GM18511 (cell line): ENCODE measurements at regions not wholly inside any gene's neighbourhood (a gene's known extent, or its start where the extent isn't known, plus 50 kb on each side); places are given as distances from the start of the nearest gene placed in this dataset.
"Not testable (repeated sequence)": the region's sequence is repeated elsewhere in the genome, so short reads cannot be mapped to it uniquely, and the experiment has no call there.

Source experiments
- ATAC-seq: cut with Tn5 transposase; IDR thresholded peaks from one replicate; pipeline ENCODE4 v1.9.1; 2021; ENCODE audit warnings: mild to moderate bottlenecking, moderate library complexity; ENCODE audit not compliant: unreplicated experiment

DNA sequence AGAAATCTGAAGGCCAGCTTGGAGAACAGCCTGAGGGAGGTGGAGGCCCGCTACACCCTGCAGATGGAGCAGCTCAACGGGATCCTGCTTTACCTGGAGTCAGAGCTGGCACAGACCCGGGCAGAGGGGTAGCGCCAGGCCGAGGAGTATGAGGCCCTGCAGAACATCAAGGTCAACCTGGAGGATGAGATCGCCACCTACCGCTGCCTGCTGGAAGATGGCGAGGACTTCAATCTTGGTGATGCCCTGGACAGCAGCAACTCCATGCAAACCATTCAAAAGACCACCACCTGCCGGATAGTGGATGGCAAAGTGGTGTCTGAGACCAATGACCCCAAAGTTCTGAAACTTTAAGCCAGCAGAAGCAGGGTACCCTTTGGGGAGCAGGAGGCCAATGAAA, 318.4 kb downstream of the ZFHX3 start:
- ATAC-seq, result not testable (repeated sequence)

DNA sequence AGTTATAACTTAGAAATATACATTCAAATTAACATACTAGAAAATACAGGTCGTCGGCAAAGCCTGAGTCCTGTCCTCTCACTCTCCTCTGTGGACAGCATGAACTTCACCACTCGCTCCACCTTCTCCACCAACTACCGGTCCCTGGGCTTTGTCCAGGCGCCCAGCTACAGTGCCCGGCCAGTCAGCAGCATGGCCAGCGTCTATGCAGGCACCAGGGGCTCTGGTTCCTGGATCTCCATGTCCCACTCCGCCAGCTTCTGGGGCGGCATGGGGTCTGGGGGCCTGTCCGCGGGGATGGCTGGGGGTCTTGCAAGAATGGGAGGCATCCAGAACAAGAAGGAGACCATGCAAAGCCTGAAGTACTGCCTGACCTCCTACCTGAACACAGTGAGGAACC, 319.4 kb downstream of the ZFHX3 start:
- ATAC-seq, result no peak

DNA sequence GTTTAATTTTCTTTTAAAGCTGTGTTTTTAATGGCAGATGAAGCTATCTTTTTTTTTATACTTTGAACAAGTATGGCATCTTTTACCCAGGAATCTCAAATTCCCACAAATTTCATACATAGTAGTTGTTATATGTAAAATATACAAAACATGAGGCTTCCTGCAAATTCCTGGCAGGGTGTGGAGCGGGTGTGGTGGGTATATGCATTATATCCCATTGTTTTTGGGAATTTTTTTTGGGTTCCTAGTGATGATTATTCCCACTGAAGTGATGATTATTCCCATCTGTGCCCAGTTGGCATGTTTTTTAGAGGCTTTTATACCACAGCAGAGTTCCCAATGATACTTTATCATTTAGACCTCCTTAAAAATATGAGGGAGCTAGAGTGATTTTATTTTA, 320.4 kb downstream of the ZFHX3 start:
- ATAC-seq, result no peak

DNA sequence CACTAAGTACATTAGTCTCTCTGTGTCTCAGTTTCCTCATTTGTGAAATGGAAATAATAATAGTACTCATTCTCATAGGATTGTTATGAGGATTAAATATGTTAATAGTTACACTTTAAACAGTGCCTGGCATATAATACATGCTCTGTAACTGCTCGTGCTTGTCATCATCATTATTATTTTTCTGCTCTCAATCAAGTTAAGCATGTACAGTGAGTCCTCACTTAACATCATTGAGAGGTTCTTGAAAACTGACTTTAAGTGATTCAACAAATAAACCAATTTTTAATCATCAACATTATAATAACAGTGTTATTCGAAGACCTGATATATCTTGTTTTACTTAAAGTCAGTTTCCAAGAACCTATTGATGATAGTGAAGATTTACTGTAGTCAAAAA, 322.3 kb downstream of the ZFHX3 start:
- ATAC-seq, result no peak

DNA sequence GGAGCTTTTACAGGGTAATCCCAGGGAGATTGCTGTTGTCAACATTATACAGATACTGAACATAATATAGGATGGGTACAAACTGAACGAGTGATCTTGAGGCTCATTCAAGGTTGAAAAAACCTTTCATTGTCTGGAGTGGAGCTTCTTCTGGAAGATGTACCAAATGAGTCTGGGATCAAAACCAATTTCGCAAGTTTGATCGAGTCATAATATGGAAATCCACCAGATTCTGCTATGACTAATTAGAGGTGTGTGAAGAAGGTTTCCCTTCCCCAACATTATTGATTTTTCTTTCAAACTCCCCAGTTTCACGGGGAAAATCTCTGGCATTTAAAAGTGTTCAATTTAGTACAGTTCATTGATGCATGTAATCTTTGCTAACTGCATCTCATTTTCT, 324.1 kb downstream of the ZFHX3 start:
- ATAC-seq, result no peak

DNA sequence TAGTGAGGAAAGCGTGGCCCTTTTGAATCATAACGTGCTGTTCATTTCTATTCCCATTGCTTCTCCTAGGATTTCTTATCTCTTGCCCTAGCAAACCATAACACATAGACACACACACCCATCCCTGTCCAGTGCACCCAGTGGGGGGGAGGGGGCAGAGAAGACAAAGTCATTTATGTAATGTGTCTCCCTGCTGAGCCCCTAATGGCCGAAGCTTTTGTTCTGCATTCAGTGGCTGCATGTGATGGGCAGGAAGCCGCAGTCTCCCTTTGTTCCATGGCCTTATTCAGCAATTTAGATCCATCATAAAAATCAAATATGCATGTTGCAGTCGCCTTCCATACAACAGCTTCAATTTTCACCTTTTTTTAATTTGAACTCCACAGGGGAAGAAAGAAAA, 325.4 kb downstream of the ZFHX3 start:
- no peak for ATAC-seq

DNA sequence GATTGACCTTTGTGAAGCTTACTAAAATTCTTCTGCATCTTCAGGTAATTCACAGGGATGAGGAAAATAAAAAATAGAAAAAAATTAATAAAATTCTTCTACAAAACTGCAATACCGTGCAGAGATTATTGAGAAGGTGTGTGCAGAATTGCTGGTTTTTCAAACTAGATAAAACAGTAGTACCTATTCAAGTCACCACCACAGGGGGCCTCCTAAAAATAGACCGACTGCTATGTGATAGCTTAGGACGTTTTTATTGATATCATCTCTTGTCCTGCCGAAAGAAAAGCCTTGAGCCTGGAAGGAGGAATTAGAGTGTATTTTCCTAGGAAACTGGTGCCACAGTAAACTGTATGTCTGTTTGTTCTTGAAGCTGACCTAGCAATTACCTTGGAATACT, 325.9 kb downstream of the ZFHX3 start:
- no peak for ATAC-seq

DNA sequence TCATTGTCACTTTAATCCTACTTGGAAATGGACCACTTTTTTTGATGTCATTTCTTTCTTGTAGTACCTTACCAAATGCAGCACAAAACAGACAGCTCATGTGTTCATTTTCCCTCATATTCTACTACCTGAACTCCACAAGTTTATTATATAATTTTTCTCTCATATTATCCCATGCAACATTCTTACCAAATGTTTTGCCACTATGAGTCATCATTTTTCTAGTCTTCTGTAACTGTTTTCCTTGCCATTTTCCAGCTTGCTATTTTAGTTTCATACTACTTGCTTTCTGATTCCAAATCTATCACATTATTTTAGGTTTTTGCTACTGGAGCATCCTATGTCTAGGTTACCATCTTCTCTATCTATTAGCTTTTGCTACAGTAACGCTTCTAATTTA, 332.7 kb downstream of the ZFHX3 start:
- no peak for ATAC-seq

DNA sequence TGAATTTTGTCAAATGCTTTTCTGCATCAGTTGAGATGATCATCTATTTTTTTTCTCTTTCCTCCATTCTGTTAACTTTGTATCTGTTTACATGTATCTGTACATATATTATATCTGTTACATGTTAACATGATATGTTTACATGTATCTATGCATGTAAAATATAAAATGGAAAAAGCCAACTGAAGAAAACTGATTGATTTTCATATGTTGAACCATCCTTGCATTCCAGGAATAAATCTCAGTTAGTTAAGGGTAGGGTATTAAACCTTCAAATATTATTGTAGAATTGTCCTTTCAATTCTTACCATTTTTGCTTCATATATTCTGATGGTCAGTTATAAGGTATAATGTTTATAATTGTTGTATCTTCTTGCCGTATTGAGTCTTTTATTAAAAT, 336.1 kb downstream of the ZFHX3 start:
- no peak for ATAC-seq

DNA sequence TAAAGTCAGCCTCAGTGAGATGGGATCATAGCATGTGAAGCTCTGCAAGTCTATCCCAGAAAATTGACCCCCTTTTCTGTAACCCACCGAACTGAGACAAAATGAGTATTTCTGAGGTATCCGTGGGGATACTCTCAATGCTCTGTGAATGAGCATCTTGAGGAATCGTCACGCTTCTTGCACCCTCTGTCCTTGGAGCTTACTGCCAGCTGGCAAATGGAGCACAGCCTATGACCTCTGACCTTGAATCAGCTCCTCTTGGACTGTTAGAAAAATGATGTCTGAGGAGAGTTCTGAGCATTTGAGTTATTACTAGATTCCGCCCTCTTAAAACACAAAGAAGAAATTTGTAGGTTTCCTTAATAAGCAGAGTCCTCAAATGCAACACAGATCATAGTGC, 342.1 kb downstream of the ZFHX3 start:
- no peak for ATAC-seq

DNA sequence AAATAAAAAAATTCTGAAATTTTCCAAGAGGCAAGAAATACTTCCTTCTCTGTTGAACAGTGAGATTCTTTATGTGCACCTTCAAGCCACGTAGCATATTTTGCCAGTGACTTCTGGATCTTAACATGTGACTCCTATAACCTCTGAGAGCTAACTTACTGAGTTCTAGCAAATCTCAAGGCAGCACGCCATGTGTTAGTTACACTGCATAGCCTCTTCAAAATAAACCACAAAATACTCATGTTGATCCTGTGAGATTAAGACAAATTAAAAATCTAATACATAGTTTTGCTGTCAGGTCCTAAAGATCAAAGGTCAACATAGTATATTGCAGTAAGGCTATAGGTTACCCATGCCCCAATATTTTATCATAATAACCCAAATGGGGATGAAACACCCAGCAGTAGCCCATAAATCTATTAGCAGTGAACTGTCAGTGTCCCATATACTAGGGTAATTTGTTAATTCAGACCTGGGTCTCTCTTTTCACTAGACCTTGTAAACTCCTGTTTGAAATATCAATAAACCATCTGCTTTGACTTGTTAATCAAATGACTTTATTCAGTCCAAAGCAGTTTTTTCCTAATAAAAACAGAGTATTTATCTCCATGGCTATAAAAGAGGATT, 343.1 kb downstream of the ZFHX3 start:
- no peak for ATAC-seq

DNA sequence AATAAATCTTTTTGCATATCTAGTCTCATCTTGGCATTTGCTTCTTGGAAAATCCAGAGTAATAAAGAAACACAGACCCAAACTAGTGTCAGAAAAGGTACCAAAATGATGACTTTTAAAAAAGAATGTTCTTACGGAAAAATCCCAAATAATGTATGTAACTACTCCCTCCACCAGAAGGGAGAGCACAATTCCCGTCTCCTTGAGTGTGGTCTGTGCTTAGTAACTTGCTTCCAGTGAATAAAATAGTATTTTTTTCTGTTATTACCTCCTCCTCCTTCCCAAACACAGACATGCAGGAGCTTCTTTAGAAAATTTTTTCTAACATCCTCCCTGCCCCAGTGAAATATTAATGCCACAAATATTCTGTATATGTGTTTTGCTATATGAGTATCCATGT, 358.1 kb downstream of the ZFHX3 start:
- ATAC-seq, result no peak

DNA sequence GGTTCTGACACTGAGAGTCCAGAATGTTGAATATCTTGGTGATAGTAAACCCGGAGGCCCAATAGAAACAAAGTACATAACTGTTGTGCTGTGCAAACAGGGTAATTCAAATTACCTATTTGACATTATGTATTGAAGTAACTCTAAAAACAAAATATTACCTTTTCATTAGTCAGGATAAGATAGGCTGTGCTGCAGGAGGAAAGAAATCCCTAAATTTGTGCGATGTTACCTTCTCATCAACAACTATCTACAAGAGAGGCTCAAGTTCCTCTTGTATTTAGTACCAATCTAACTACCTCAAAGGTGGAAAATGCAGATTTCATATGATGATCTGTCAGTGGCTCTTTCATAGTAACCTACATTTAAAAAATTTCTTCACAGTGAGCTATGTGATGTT, 367.2 kb downstream of the ZFHX3 start:
- ATAC-seq, result no peak

DNA sequence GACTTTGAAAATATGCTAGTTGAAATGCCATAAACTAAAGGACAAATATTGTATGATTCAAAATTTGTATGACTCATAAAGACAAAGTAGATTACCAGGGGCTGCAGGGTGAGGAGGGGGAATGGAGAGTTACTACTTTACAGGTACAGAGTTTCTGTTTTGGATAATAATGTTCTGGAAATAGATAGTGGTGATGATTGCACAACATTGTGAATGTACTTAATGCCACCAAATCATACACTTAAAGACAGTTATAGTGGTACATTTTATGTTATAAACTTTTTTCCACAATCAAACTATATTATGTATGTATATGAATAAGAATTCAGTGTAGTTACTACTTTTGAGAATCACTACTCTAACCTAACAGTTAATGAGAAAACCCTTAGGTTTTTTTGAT, 368.1 kb downstream of the ZFHX3 start:
- ATAC-seq, result no peak

DNA sequence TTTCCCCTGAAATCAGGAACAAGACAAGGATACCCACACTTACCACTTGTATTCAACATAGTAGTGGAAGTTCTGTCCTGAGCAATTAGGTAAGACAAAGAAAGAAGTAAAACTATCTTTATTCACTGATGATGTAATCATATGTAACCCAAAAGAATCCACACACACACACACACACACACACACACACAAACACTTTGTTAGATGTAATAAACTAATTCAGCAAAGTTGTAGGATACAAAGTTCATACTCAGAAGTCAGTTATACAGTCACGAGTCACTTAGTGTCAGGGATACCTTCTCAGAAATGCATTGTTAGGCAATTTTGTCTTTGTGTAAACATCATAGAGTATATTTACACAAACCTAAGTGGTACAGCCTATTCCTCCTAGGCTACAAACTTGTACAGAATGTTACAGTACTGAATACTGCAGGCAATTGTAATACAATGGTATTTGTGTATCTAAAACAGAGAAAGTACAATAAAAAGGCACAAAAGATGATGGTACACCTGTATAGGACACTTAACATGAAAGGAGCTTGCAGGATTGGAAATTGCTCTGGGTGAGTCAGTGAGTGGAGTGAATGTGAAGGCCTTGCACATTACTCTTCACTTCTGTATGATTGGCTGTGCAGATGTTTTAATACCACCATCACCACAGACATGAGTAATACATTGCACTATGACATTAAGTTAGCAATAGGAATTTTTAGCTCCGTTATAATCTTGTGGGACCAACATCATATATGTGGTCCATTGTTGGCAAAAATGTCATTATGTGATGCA, 370.1 kb downstream of the ZFHX3 start:
- no peak for ATAC-seq

DNA sequence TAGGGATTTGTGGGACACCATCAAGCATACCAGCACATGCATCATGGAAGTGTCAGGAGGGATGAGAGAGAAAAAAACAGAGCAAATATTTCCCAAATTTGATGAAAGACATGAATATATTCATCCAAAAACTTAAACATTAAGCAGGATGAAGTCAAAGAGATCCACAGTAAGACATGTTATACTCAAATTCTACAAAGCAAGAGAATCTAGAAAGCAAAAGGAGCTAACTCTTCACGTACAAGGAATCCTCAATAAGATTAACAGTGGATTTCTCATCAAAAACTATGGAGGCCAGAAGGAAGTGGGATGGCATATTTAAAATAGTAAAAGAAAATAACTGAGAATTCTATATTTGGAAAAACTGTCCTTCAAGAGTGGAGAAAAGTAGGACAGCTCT, 374.8 kb downstream of the ZFHX3 start:
- ATAC-seq, result no peak

DNA sequence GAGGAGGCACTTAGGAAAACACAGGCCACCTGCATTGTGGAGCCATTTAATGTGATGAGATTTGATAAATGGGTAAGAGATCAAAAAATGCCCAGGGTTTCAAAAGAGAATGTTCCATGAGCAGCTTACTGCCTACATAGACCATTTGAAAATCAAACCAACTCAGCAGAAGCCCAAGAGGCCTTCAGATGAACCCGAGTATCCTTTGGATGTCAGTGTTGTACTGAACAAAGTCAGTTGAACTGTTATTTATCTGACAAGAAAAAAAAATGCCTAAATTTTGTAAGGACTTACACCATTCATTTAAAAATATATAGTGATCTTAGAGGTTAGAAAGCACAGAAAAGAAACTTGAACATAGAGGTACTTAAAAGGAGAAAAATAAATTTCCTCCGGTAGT, 381.7 kb downstream of the ZFHX3 start:
- ATAC-seq, result no peak

DNA sequence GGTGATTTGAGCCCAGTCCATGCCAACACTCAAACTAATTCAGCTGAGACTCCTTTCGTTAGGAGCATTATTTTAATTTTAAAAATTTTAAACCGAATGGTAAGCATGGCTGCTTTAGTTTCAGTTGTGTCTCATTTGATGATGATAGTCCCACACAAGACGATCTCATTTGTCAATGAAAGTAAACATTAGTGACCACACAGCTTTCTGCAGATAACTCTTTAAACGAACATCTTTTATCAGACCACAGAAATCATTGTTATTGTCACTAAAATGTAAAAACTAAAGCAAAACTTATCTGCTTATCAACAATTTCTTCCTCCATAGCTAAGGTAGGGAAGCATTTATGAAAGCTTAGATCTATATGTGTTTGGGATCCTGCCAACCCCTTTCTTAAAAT, 382.2 kb downstream of the ZFHX3 start:
- ATAC-seq, result no peak

DNA sequence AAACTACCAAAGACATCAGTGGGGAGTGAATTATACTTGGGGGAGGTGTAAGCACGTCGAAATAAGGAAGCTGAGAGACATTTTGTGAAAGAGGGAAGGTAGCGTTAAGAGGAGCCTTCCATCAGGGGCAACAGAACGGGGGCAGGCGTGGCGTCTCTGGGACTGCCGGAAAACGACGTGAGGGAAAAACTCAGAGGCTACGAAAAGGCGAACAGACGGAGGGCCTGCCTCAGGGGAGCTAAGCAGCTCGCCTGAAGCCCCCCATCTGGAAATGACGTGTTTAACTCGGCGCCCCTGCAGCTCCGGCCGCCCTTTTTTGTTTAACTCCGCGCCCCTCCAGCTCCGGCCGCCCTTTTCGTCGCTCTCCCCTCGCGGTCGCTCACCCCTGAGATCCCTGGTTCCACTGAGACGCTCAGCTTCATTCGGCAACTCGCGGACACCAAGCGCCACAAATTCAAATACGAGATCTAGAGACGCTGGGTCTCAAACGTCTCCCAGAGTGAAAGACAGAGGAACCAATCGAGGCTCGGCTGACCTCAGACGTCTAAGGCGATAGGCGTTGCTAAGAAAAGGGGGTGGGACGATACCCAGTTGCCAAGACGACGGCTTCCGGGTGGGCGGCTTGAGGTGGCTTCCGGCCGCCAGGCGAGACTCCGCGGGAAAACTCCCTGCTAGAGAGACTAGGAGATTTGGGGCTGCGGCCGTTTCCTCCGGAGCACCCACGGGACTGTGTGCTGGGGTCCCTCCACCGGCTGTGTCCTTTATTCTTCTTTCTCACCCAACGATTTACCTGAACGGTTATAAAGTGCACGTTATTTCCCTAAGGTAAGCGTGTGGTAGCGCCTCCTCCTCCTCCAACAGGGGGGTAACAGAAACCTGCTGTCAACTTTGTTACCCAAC, 383.2 kb downstream of the ZFHX3 start:
- ATAC-seq, result peak; percentile 100

DNA sequence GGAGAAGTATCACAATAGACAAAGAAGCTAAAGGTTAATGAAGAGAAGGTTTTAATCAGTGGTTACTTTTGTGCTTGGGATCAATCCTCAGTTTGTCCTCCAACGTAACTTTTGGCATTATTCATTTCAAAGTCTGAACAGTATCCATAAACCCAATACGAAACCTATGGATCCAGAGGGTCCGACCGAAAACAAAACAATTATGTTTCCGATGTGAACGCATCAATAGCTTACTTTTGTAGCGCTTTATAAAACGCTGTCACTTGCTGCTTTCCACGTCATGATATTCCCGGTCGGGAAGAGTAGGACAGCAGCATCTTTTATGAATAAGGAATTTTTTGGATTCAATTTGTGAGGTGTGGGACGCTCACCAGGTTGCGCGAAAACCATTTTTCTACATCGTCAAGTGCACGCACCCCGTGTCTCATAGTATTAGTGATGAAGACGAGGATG, 383.8 kb downstream of the ZFHX3 start:
- ATAC-seq, result no peak

DNA sequence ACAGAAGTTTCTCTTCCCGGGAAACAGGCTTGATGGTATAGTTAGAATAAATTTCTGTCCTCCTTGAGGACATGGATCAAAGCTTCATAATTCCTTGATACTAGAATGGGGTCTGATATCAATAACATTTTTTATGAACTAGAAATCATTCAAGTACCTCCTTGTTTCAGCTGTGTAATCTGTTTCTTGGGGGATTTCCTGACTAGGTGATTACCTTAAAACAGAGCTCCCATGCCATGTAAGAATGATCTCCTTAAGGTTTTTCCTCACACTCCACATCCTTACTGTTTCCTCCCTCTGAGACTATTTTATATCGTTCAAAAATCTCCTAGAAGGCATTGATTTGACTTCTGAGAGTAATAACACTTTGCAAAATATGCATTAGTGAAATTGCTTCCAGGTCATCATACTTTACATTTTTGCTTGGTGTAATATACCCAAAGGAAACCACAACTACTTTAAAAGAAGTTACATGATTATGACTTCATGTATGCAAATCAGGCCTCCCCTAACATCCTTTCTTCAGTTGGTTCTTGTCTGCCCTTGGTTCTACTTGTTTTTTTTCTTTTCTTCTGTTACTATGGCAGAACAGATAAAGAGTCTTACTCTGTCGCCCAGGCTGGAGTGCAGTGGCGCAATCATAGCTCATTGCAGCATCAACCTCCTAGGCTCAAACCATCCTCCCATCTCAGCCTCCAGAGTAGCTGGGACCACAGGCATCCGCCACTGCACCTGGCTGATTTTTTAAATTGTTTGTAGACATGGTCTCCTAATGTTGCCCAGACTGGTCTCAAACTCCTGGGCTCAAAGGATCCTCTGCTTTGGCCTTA, 388.8 kb downstream of the ZFHX3 start:
- ATAC-seq, result no peak
